ENCODE measurements at regions not wholly inside any gene's neighbourhood (a gene's known extent, or its start where the extent isn't known, plus 50 kb on each side); places are given as distances from the start of the nearest gene placed in this dataset.

GRCh38 chr20:20972490-20972889 lies 133.7 kb downstream of the LINC00237 start:
- TF ChIP-seq SMAD3 (CRISPR knock-in tag; conservative IDR thresholded peaks at IDR 0.05) = no peak
- no peak for TF ChIP-seq TEAD1 (CRISPR knock-in tag; IDR thresholded peaks at IDR 0.05)
- peak; percentile 47 for TF ChIP-seq RBM25 (IDR thresholded peaks at IDR 0.05; ENCODE audit: low read depth, low read length, severe bottlenecking)
- in situ Hi-C loops (cut with MboI) = no loop called here
- Histone ChIP-seq H3K27me3 (ENCODE audit: control insufficient read depth in 2 of 2, insufficient read depth in 2 of 2, low read length in 2 of 2) (peaks cover 8 to 15% of the 10 kb centered on the region in 2 experiments; a peak in 4 of 5 replicates), H3K4me1 (replicated peaks in 1 of 2; ENCODE audit: control insufficient read depth in 2 of 2, insufficient read depth in 2 of 2, low read length in 2 of 2) (no peaks in the 10 kb centered on the region), H3K36me3 (ENCODE audit: control insufficient read depth, insufficient read depth, low read length) (no peaks in the 10 kb centered on the region), H2AFZ (ENCODE audit: low read depth, low read length) (no peak overlapping the region), H3K9me3 (replicated peaks; ENCODE audit: control insufficient read depth, insufficient read depth, low read depth, low read length) (no peaks in the 10 kb centered on the region), H3K27ac (ENCODE audit: extremely low read depth, low read depth, low read length) (no peak overlapping the region), H3K4me2 (ENCODE audit: insufficient read depth, low read length) (no peak overlapping the region), H4K20me1 (replicated peaks; ENCODE audit: control insufficient read depth, insufficient read depth, low read length) (no peaks in the 10 kb centered on the region), H3K79me2 (ENCODE audit: control insufficient read depth, insufficient read depth, low read length) (no peaks in the 10 kb centered on the region), H3K9me1 (ENCODE audit: control insufficient read depth, insufficient read depth, low read length) (no peaks in the 10 kb centered on the region), H3K9ac (ENCODE audit: insufficient read depth in 1 of 2, low read depth in 2 of 2, low read length in 2 of 2) (no peak overlapping the region), H3K4me3 (no peak overlapping the region)
- ChIA-PET CTCF (ENCODE audit: low intra/inter-chr PET ratio) (no interaction called here), POLR2A (no interaction called here)
- no TSS peak for BruUV-seq (replicated peaks)
- WGBS (ENCODE audit: insufficient coverage, low coverage, missing lambda C conversion rate) = 0% methylated on average over 1 of the region's 1 CpG
- FAIRE-seq (no peak), ATAC-seq (no peak), DNase-seq (ENCODE audit: extremely low read depth in 1 of 4, low spot score in 3 of 4) (no peak)
- intact Hi-C loops (cut with micrococcal nuclease) = no loop called here

DNA sequence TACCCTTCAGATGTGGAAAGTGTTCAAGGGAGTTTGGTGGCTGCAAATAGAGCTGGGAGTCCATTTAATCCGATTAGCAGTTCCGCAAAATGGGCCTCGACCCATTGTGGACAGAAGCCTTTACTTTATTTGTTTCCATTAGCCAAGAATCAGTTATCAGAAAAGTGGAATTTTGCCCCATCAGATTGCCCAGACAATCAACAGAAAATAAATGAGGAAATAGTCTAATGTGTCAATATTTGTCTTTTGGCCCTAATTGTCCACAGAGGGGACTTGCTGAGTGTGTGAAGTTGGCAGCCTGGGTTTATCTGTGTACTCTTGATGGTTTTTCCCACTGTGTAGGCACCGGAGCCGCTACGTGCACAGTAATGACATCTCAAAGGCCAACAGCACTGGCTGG lies 134.3 kb downstream of the LINC00237 start:
- intact Hi-C loops (cut with micrococcal nuclease) (no loop called here), in situ Hi-C loops (cut with MboI) (no loop called here)
- CTCF ChIA-PET (ENCODE audit: low intra/inter-chr PET ratio) = no interaction called here
- DNase-seq (ENCODE audit: extremely low read depth in 1 of 4, low spot score in 3 of 4) (no peak), ATAC-seq (no peak), FAIRE-seq (no peak)
- no peak overlapping the region for H3K4me3 ChIP-seq
- no peaks in the 10 kb centered on the region for H4K20me1 ChIP-seq (replicated peaks; ENCODE audit: control insufficient read depth, insufficient read depth, low read length)
- no peak overlapping the region for H3K4me2 ChIP-seq (ENCODE audit: insufficient read depth, low read length)
- H3K9me1 ChIP-seq (ENCODE audit: control insufficient read depth, insufficient read depth, low read length) = no peaks in the 10 kb centered on the region
- no peaks in the 10 kb centered on the region for H3K79me2 ChIP-seq (ENCODE audit: control insufficient read depth, insufficient read depth, low read length)
- POLR2A ChIA-PET = no interaction called here
- 0% methylated on average over 6 of the region's 6 CpGs for WGBS (ENCODE audit: insufficient coverage, low coverage, missing lambda C conversion rate)
- H3K36me3 ChIP-seq (ENCODE audit: control insufficient read depth, insufficient read depth, low read length) = no peaks in the 10 kb centered on the region
- H3K9me3 ChIP-seq (replicated peaks; ENCODE audit: control insufficient read depth, insufficient read depth, low read depth, low read length) = no peaks in the 10 kb centered on the region
- H2AFZ ChIP-seq (ENCODE audit: low read depth, low read length) = no peak overlapping the region
- peaks cover 8 to 15% of the 10 kb centered on the region in 2 experiments; a peak in 4 of 5 replicates for H3K27me3 ChIP-seq (ENCODE audit: control insufficient read depth in 2 of 2, insufficient read depth in 2 of 2, low read length in 2 of 2)
- no peak overlapping the region for H3K27ac ChIP-seq (ENCODE audit: extremely low read depth, low read depth, low read length)
- no peaks in the 10 kb centered on the region for H3K4me1 ChIP-seq (replicated peaks in 1 of 2; ENCODE audit: control insufficient read depth in 2 of 2, insufficient read depth in 2 of 2, low read length in 2 of 2)
- no TSS peak for BruUV-seq (replicated peaks)
- no peak overlapping the region for H3K9ac ChIP-seq (ENCODE audit: insufficient read depth in 1 of 2, low read depth in 2 of 2, low read length in 2 of 2)
- TF ChIP-seq CLOCK (CRISPR knock-in tag; IDR thresholded peaks at IDR 0.05; ENCODE audit: borderline replicate concordance) (no peak), SP1 (CRISPR knock-in tag; IDR thresholded peaks at IDR 0.05) (no peak), MEF2A (IDR thresholded peaks at IDR 0.05; ENCODE audit: control insufficient read depth, low read depth, low read length) (no peak), RB1 (IDR thresholded peaks at IDR 0.05; ENCODE audit: low read depth) (no peak)
- TF ChIP-seq, protein P1, sequence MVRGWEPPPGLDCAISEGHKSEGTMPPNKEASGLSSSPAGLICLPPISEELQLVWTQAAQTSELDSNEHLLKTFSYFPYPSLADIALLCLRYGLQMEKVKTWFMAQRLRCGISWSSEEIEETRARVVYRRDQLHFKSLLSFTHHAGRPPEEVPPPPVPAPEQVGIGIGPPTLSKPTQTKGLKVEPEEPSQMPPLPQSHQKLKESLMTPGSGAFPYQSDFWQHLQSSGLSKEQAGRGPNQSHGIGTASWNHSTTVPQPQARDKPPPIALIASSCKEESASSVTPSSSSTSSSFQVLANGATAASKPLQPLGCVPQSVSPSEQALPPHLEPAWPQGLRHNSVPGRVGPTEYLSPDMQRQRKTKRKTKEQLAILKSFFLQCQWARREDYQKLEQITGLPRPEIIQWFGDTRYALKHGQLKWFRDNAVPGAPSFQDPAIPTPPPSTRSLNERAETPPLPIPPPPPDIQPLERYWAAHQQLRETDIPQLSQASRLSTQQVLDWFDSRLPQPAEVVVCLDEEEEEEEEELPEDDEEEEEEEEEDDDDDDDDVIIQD (CRISPR knock-in tag; IDR thresholded peaks at IDR 0.05) = no peak
- TF ChIP-seq, protein P2, sequence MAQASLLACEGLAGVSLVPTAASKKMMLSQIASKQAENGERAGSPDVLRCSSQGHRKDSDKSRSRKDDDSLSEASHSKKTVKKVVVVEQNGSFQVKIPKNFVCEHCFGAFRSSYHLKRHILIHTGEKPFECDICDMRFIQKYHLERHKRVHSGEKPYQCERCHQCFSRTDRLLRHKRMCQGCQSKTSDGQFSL (CRISPR knock-in tag; IDR thresholded peaks at IDR 0.05) = no peak
- TF ChIP-seq, protein P2 (tag; IDR thresholded peaks at IDR 0.05) = no peak

Data from K562 (cell line).